HEK293 (cell line): ENCODE measurements at regions not wholly inside any gene's neighbourhood (a gene's known extent, or its start where the extent isn't known, plus 50 kb on each side); places are given as distances from the start of the nearest gene placed in this dataset.

Experiments used
- CTCF ChIA-PET: fragments of 350-600 bp; formaldehyde crosslinking; extraction: SDS; loops from one replicate; lab custom pipeline; 2021; ENCODE audit warnings: antibody characterized with exemption; lab: Yijun Ruan, JAX
- POLR2A ChIA-PET: fragments of 300-600 bp; formaldehyde crosslinking; extraction: SDS; loops from one replicate; lab custom pipeline; 2020; ENCODE audit warnings: antibody characterized with exemption, inconsistent platforms; lab: Yijun Ruan, JAX
- H3K27ac ChIP-seq: fragments of 200-500 bp; sonication (Bioruptor generic); 2 replicates; pipeline ENCODE4 v1.5.1; 2014; ENCODE audit warnings: low read depth, low read length, control low read depth, inconsistent platforms; ENCODE audit errors: extremely low read depth
- H3K36me3 ChIP-seq, 2 experiments: fragments of 200-500 bp in 1 of 2; sonication (Bioruptor generic) in 1 of 2; 1 replicate in 1 of 2; 2 replicates in 1 of 2; pipeline ENCODE4 v1.5.1; 2014 to 2017; ENCODE audit warnings: inconsistent platforms in 2 of 2, low read length in 2 of 2; ENCODE audit not compliant: control insufficient read depth in 2 of 2, insufficient read depth in 1 of 2
- H3K4me1 ChIP-seq: fragments of 200-500 bp; sonication (Bioruptor generic); 2 replicates; pipeline ENCODE4 v1.5.1; 2014; ENCODE audit warnings: mild to moderate bottlenecking, low read length, inconsistent platforms; ENCODE audit not compliant: control insufficient read depth, insufficient read depth
- H3K4me3 ChIP-seq: 2 replicates; pipeline ENCODE4 v1.5.1; 2011; ENCODE audit warnings: low read depth, mild to moderate bottlenecking, control low read depth, low read length, moderate library complexity
- H3K9me3 ChIP-seq: fragments of 200-500 bp; sonication (Bioruptor generic); 2 replicates; pipeline ENCODE4 v1.5.1; 2014; ENCODE audit warnings: low read depth, low read length, inconsistent platforms; ENCODE audit not compliant: control insufficient read depth, insufficient read depth
- HOXC10 ChIP-seq: sonication (generic); formaldehyde crosslinking; IDR thresholded peaks from 2 replicates; pipeline ENCODE4 v1.8.1; 2023; ENCODE audit warnings: mild to moderate bottlenecking, missing genetic modification reagents
- KLF17 ChIP-seq: fragments of 450-650 bp; formaldehyde crosslinking; IDR thresholded peaks from 2 replicates; pipeline ENCODE4 v1.5.1; 2016; ENCODE audit warnings: missing biosample characterization, missing genetic modification characterization
- MEIS1 ChIP-seq: sonication (generic); formaldehyde crosslinking; IDR thresholded peaks from 2 replicates; pipeline ENCODE4 v1.8.1; 2022; ENCODE audit warnings: missing genetic modification reagents, mild to moderate bottlenecking, borderline replicate concordance
- PATZ1 ChIP-seq: fragments of 450-650 bp; formaldehyde crosslinking; IDR thresholded peaks from 2 replicates; pipeline ENCODE4 v1.5.1; 2016; ENCODE audit warnings: missing biosample characterization, missing genetic modification characterization
- RBAK ChIP-seq: fragments of 450-650 bp; formaldehyde crosslinking; IDR thresholded peaks from 2 replicates; pipeline ENCODE4 v1.5.1; 2016; ENCODE audit warnings: missing biosample characterization, missing genetic modification characterization
- SCRT2 ChIP-seq: fragments of 450-650 bp; formaldehyde crosslinking; IDR thresholded peaks from 2 replicates; pipeline ENCODE4 v1.5.1; 2016; ENCODE audit warnings: missing biosample characterization, missing genetic modification characterization
- ZFP37 ChIP-seq: fragments of 450-650 bp; formaldehyde crosslinking; IDR thresholded peaks from 2 replicates; pipeline ENCODE4 v1.5.1; 2016; ENCODE audit warnings: missing biosample characterization, missing genetic modification characterization
- ZNF133 ChIP-seq: fragments of 450-650 bp; formaldehyde crosslinking; IDR thresholded peaks from 2 replicates; pipeline ENCODE4 v1.5.1; 2016; ENCODE audit warnings: missing biosample characterization, missing genetic modification characterization
- ZNF146 ChIP-seq: fragments of 450-650 bp; formaldehyde crosslinking; IDR thresholded peaks from 2 replicates; pipeline ENCODE4 v1.5.1; 2016; ENCODE audit warnings: missing biosample characterization, missing genetic modification characterization
- ZNF148 ChIP-seq: fragments of 450-650 bp; formaldehyde crosslinking; IDR thresholded peaks from 2 replicates; pipeline ENCODE4 v1.5.0; 2017; ENCODE audit warnings: missing biosample characterization, missing genetic modification characterization, borderline replicate concordance
- ZNF155 ChIP-seq: fragments of 450-650 bp; formaldehyde crosslinking; IDR thresholded peaks from 2 replicates; pipeline ENCODE4 v1.5.1; 2016; ENCODE audit warnings: missing biosample characterization, missing genetic modification characterization
- ZNF2 ChIP-seq: fragments of 450-650 bp; formaldehyde crosslinking; IDR thresholded peaks from 2 replicates; pipeline ENCODE4 v1.5.1; 2016; ENCODE audit warnings: missing biosample characterization, missing genetic modification characterization
- ZNF211 ChIP-seq: fragments of 450-650 bp; formaldehyde crosslinking; IDR thresholded peaks from 2 replicates; pipeline ENCODE4 v1.5.1; 2016; ENCODE audit warnings: low read depth, missing biosample characterization, missing genetic modification characterization
- ZNF266 ChIP-seq: fragments of 450-650 bp; formaldehyde crosslinking; IDR thresholded peaks from 2 replicates; pipeline ENCODE4 v1.5.1; 2016; ENCODE audit warnings: missing biosample characterization, missing genetic modification characterization, low read depth
- ZNF350 ChIP-seq: fragments of 450-650 bp; formaldehyde crosslinking; IDR thresholded peaks from 2 replicates; pipeline ENCODE4 v1.5.0; 2017; ENCODE audit warnings: missing biosample characterization, mild to moderate bottlenecking, missing genetic modification characterization
- ZNF416 ChIP-seq: fragments of 450-650 bp; formaldehyde crosslinking; IDR thresholded peaks from 2 replicates; pipeline ENCODE4 v1.5.1; 2016; ENCODE audit warnings: missing biosample characterization, missing genetic modification characterization
- ZNF423 ChIP-seq: fragments of 450-650 bp; formaldehyde crosslinking; IDR thresholded peaks from 2 replicates; pipeline ENCODE4 v1.5.1; 2016; ENCODE audit warnings: missing biosample characterization, missing genetic modification characterization
- ZNF510 ChIP-seq: fragments of 450-650 bp; formaldehyde crosslinking; IDR thresholded peaks from 2 replicates; pipeline ENCODE4 v1.5.1; 2018; ENCODE audit warnings: mild to moderate bottlenecking, missing genetic modification characterization, missing biosample characterization; ENCODE audit not compliant: insufficient replicate concordance
- ZNF558 ChIP-seq: fragments of 450-650 bp; formaldehyde crosslinking; IDR thresholded peaks from 2 replicates; pipeline ENCODE4 v1.5.1; 2016; ENCODE audit warnings: missing biosample characterization, missing genetic modification characterization
- ZNF639 ChIP-seq: fragments of 450-650 bp; formaldehyde crosslinking; IDR thresholded peaks from 2 replicates; pipeline ENCODE4 v1.5.1; 2016; ENCODE audit warnings: missing biosample characterization, missing genetic modification characterization
- ZNF768 ChIP-seq: fragments of 450-650 bp; formaldehyde crosslinking; IDR thresholded peaks from 2 replicates; pipeline ENCODE4 v1.5.1; 2018; ENCODE audit warnings: missing biosample characterization, mild to moderate bottlenecking, missing genetic modification characterization
- ZSCAN30 ChIP-seq: fragments of 450-650 bp; IDR thresholded peaks from 2 replicates; pipeline ENCODE4 v1.5.1; 2018; ENCODE audit warnings: missing biosample characterization, mild to moderate bottlenecking, missing genetic modification characterization, moderate library complexity

- no peaks in the 10 kb centered on the region for H3K36me3 ChIP-seq
- H3K4me1 ChIP-seq, result no peaks in the 10 kb centered on the region
- TF ChIP-seq ZNF146 (tag by site-specific recombination) (no peak), ZNF510 (tag by site-specific recombination) (peak; percentile 99)
- TF ChIP-seq, all 188 proteins: peak for 1
- Histone ChIP-seq H3K9me3 (no peaks in the 10 kb centered on the region), H3K27ac (no peak overlapping the region), H3K4me3 (no peak overlapping the region)
- ChIA-PET POLR2A (no interaction called here), CTCF (no interaction called here)
Measured at GRCh38 chr1:68586766-68587165, 89.9 kb upstream of the DEPDC1 start.

- CTCF ChIA-PET, result no interaction called here
- H3K36me3 ChIP-seq, result no peaks in the 10 kb centered on the region
- H3K4me3 ChIP-seq, result no peak overlapping the region
- TF ChIP-seq ZFP37 (tag by site-specific recombination) (no peak), ZNF350 (no peak), ZSCAN30 (tag by site-specific recombination) (no peak), ZNF639 (tag by site-specific recombination) (no peak), MEIS1 (CRISPR knock-in tag) (no peak), ZNF133 (tag by site-specific recombination) (no peak), PATZ1 (tag by site-specific recombination) (no peak), ZNF558 (no peak), ZNF211 (tag by site-specific recombination) (no peak), ZNF416 (tag by site-specific recombination) (no peak), ZNF155 (tag by site-specific recombination) (no peak), ZNF768 (tag by site-specific recombination) (no peak), HOXC10 (CRISPR knock-in tag) (no peak), SCRT2 (tag by site-specific recombination) (no peak), RBAK (tag by site-specific recombination) (no peak), ZNF266 (tag by site-specific recombination) (no peak), ZNF148 (tag by site-specific recombination) (no peak), ZNF2 (no peak), KLF17 (tag by site-specific recombination) (no peak), ZNF423 (tag by site-specific recombination) (no peak)
- H3K4me1 ChIP-seq, result no peaks in the 10 kb centered on the region
- POLR2A ChIA-PET, result no interaction called here
- H3K9me3 ChIP-seq, result no peaks in the 10 kb centered on the region
- no peak overlapping the region for H3K27ac ChIP-seq
Measured at GRCh38 chr1:68588304-68588703, 91.4 kb upstream of the DEPDC1 start.
